ENCODE measurements at regions not wholly inside any gene's neighbourhood (a gene's known extent, or its start where the extent isn't known, plus 50 kb on each side); places are given as distances from the start of the nearest gene placed in this dataset.

GRCh38 chr5:169395136-169395535 lies 94.2 kb upstream of the SLIT3 start:
- H3K4me1 ChIP-seq (ENCODE audit: control insufficient read depth, insufficient read depth, low read depth, low read length), result no peaks in the 10 kb centered on the region
- H2BK120ac ChIP-seq (ENCODE audit: low read depth, low read length), result no peak overlapping the region
- H3K4ac ChIP-seq (ENCODE audit: low read depth in 1 of 2, low read length in 2 of 2), result no peak overlapping the region
- no peak overlapping the region for H3K4me3 ChIP-seq (ENCODE audit: insufficient read depth in 1 of 2, low read depth in 1 of 2, low read length in 2 of 2)
- no peak overlapping the region for H3K9ac ChIP-seq (ENCODE audit: low read length)
- no peak overlapping the region for H3K18ac ChIP-seq (ENCODE audit: low read depth in 1 of 2, low read length in 2 of 2)
- no peak overlapping the region for H2AK5ac ChIP-seq (ENCODE audit: low read length, severe bottlenecking)
- WGBS, result 78% methylated on average over 1 of the region's 1 CpG
- no peaks in the 10 kb centered on the region for H3K36me3 ChIP-seq (ENCODE audit: control insufficient read depth in 1 of 2, insufficient read depth in 2 of 2, low read depth in 1 of 2, low read length in 2 of 2)
- no peak for DNase-seq
- no peak overlapping the region for H3K23ac ChIP-seq (ENCODE audit: low read length in 2 of 2)
- H4K91ac ChIP-seq (ENCODE audit: low read length), result no peak overlapping the region
- H3K79me1 ChIP-seq (replicated peaks; ENCODE audit: low read length, poor library complexity, severe bottlenecking), result no peaks in the 10 kb centered on the region
- H4K8ac ChIP-seq (ENCODE audit: low read length), result no peak overlapping the region
- H2BK12ac ChIP-seq (ENCODE audit: low read length in 2 of 2), result no peak overlapping the region
- no peak overlapping the region for H2BK15ac ChIP-seq (ENCODE audit: low read depth, poor library complexity, severe bottlenecking)
- H3K14ac ChIP-seq (ENCODE audit: low read length in 2 of 2), result no peak overlapping the region
- H2BK5ac ChIP-seq (ENCODE audit: low read depth, low read length, poor library complexity, severe bottlenecking), result no peak overlapping the region
- no peak overlapping the region for H2AFZ ChIP-seq (ENCODE audit: low read depth, low read length)
- no peaks in the 10 kb centered on the region for H3K27me3 ChIP-seq (ENCODE audit: control insufficient read depth in 1 of 2, insufficient read depth in 1 of 2, low read length in 2 of 2)
- H3K4me2 ChIP-seq (ENCODE audit: low read length, poor library complexity, severe bottlenecking), result no peak overlapping the region
- peaks cover 21% of the 10 kb centered on the region for H3K9me3 ChIP-seq (ENCODE audit: control insufficient read depth, low read length)
- H3K27ac ChIP-seq (ENCODE audit: low read length, poor library complexity, severe bottlenecking), result no peak overlapping the region

- Histone ChIP-seq H3K27ac (ENCODE audit: low read length, poor library complexity, severe bottlenecking) (no peak overlapping the region), H3K79me1 (replicated peaks; ENCODE audit: low read length, poor library complexity, severe bottlenecking) (no peaks in the 10 kb centered on the region), H3K4ac (ENCODE audit: low read depth in 1 of 2, low read length in 2 of 2) (no peak overlapping the region), H2AFZ (ENCODE audit: low read depth, low read length) (no peak overlapping the region), H2BK5ac (ENCODE audit: low read depth, low read length, poor library complexity, severe bottlenecking) (no peak overlapping the region), H2BK12ac (ENCODE audit: low read length in 2 of 2) (no peak overlapping the region), H3K23ac (ENCODE audit: low read length in 2 of 2) (no peak overlapping the region), H3K14ac (ENCODE audit: low read length in 2 of 2) (no peak overlapping the region), H3K27me3 (ENCODE audit: control insufficient read depth in 1 of 2, insufficient read depth in 1 of 2, low read length in 2 of 2) (no peaks in the 10 kb centered on the region), H3K4me3 (ENCODE audit: insufficient read depth in 1 of 2, low read depth in 1 of 2, low read length in 2 of 2) (no peak overlapping the region), H4K8ac (ENCODE audit: low read length) (no peak overlapping the region), H3K9me3 (ENCODE audit: control insufficient read depth, low read length) (peaks cover 20% of the 10 kb centered on the region), H3K4me2 (ENCODE audit: low read length, poor library complexity, severe bottlenecking) (no peak overlapping the region), H3K9ac (ENCODE audit: low read length) (no peak overlapping the region), H3K18ac (ENCODE audit: low read depth in 1 of 2, low read length in 2 of 2) (no peak overlapping the region), H3K4me1 (ENCODE audit: control insufficient read depth, insufficient read depth, low read depth, low read length) (no peaks in the 10 kb centered on the region), H2BK120ac (ENCODE audit: low read depth, low read length) (no peak overlapping the region), H3K36me3 (ENCODE audit: control insufficient read depth in 1 of 2, insufficient read depth in 2 of 2, low read depth in 1 of 2, low read length in 2 of 2) (no peaks in the 10 kb centered on the region), H2BK15ac (ENCODE audit: low read depth, poor library complexity, severe bottlenecking) (no peak overlapping the region), H2AK5ac (ENCODE audit: low read length, severe bottlenecking) (no peak overlapping the region), H4K91ac (ENCODE audit: low read length) (no peak overlapping the region)
- DNase-seq, result no peak
- 75% methylated on average over 4 of the region's 4 CpGs for WGBS
These were observed 93.4 kb upstream of the SLIT3 start for GRCh38 chr5:169394371-169394770.

GRCh38 chr5:169393907-169394306 lies 93.0 kb upstream of the SLIT3 start:
- H3K14ac ChIP-seq (ENCODE audit: low read length in 2 of 2), result no peak overlapping the region
- no peak overlapping the region for H3K23ac ChIP-seq (ENCODE audit: low read length in 2 of 2)
- no peaks in the 10 kb centered on the region for H3K79me1 ChIP-seq (replicated peaks; ENCODE audit: low read length, poor library complexity, severe bottlenecking)
- no peak overlapping the region for H3K27ac ChIP-seq (ENCODE audit: low read length, poor library complexity, severe bottlenecking)
- no peak overlapping the region for H2BK5ac ChIP-seq (ENCODE audit: low read depth, low read length, poor library complexity, severe bottlenecking)
- H3K4ac ChIP-seq (ENCODE audit: low read depth in 1 of 2, low read length in 2 of 2), result no peak overlapping the region
- H3K4me1 ChIP-seq (ENCODE audit: control insufficient read depth, insufficient read depth, low read depth, low read length), result no peaks in the 10 kb centered on the region
- H2AFZ ChIP-seq (ENCODE audit: low read depth, low read length), result no peak overlapping the region
- no peak overlapping the region for H2BK15ac ChIP-seq (ENCODE audit: low read depth, poor library complexity, severe bottlenecking)
- no peak overlapping the region for H2AK5ac ChIP-seq (ENCODE audit: low read length, severe bottlenecking)
- no peak overlapping the region for H3K4me2 ChIP-seq (ENCODE audit: low read length, poor library complexity, severe bottlenecking)
- H4K91ac ChIP-seq (ENCODE audit: low read length), result no peak overlapping the region
- H3K9ac ChIP-seq (ENCODE audit: low read length), result no peak overlapping the region
- H3K9me3 ChIP-seq (ENCODE audit: control insufficient read depth, low read length), result peaks cover 15% of the 10 kb centered on the region
- no peak overlapping the region for H4K8ac ChIP-seq (ENCODE audit: low read length)
- WGBS, result 60% methylated on average over 1 of the region's 1 CpG
- no peak for DNase-seq
- H3K27me3 ChIP-seq (ENCODE audit: control insufficient read depth in 1 of 2, insufficient read depth in 1 of 2, low read length in 2 of 2), result no peaks in the 10 kb centered on the region
- no peak overlapping the region for H3K4me3 ChIP-seq (ENCODE audit: insufficient read depth in 1 of 2, low read depth in 1 of 2, low read length in 2 of 2)
- H3K18ac ChIP-seq (ENCODE audit: low read depth in 1 of 2, low read length in 2 of 2), result no peak overlapping the region
- H3K36me3 ChIP-seq (ENCODE audit: control insufficient read depth in 1 of 2, insufficient read depth in 2 of 2, low read depth in 1 of 2, low read length in 2 of 2), result no peaks in the 10 kb centered on the region
- no peak overlapping the region for H2BK12ac ChIP-seq (ENCODE audit: low read length in 2 of 2)
- no peak overlapping the region for H2BK120ac ChIP-seq (ENCODE audit: low read depth, low read length)

- Histone ChIP-seq H3K18ac (ENCODE audit: low read depth in 1 of 2, low read length in 2 of 2) (no peak overlapping the region), H3K9ac (ENCODE audit: low read length) (no peak overlapping the region), H3K27me3 (ENCODE audit: control insufficient read depth in 1 of 2, insufficient read depth in 1 of 2, low read length in 2 of 2) (no peaks in the 10 kb centered on the region), H3K27ac (ENCODE audit: low read length, poor library complexity, severe bottlenecking) (no peak overlapping the region), H2BK5ac (ENCODE audit: low read depth, low read length, poor library complexity, severe bottlenecking) (no peak overlapping the region), H3K79me1 (replicated peaks; ENCODE audit: low read length, poor library complexity, severe bottlenecking) (no peaks in the 10 kb centered on the region), H3K9me3 (ENCODE audit: control insufficient read depth, low read length) (no peaks in the 10 kb centered on the region), H3K23ac (ENCODE audit: low read length in 2 of 2) (no peak overlapping the region), H2AFZ (ENCODE audit: low read depth, low read length) (no peak overlapping the region), H3K4me2 (ENCODE audit: low read length, poor library complexity, severe bottlenecking) (no peak overlapping the region), H3K36me3 (ENCODE audit: control insufficient read depth in 1 of 2, insufficient read depth in 2 of 2, low read depth in 1 of 2, low read length in 2 of 2) (no peaks in the 10 kb centered on the region), H3K4me1 (ENCODE audit: control insufficient read depth, insufficient read depth, low read depth, low read length) (no peaks in the 10 kb centered on the region), H2BK12ac (ENCODE audit: low read length in 2 of 2) (no peak overlapping the region), H2AK5ac (ENCODE audit: low read length, severe bottlenecking) (no peak overlapping the region), H2BK120ac (ENCODE audit: low read depth, low read length) (no peak overlapping the region), H4K8ac (ENCODE audit: low read length) (no peak overlapping the region), H3K14ac (ENCODE audit: low read length in 2 of 2) (no peak overlapping the region), H2BK15ac (ENCODE audit: low read depth, poor library complexity, severe bottlenecking) (no peak overlapping the region), H3K4me3 (ENCODE audit: insufficient read depth in 1 of 2, low read depth in 1 of 2, low read length in 2 of 2) (no peak overlapping the region), H3K4ac (ENCODE audit: low read depth in 1 of 2, low read length in 2 of 2) (no peak overlapping the region), H4K91ac (ENCODE audit: low read length) (no peak overlapping the region)
- no peak for DNase-seq
These were observed 89.3 kb upstream of the SLIT3 start for GRCh38 chr5:169390265-169390664.

Data from mesenchymal stem cell (in vitro differentiated cells and primary cell).